NCI-H524 (cell line): ENCODE measurements at regions not wholly inside any gene's neighbourhood (a gene's known extent, or its start where the extent isn't known, plus 50 kb on each side); places are given as distances from the start of the nearest gene placed in this dataset.
A peak's percentile ranks its signal among the peaks of the same experiment; 100 is the strongest.
"Not testable (repeated sequence)": the region's sequence is repeated elsewhere in the genome, so short reads cannot be mapped to it uniquely, and the experiment has no call there.

Experiments used
- DNase-seq, 2 experiments: peaks; one replicate each; lab custom pipeline; 2025; lab: John Stamatoyannopoulos, UW

DNA sequence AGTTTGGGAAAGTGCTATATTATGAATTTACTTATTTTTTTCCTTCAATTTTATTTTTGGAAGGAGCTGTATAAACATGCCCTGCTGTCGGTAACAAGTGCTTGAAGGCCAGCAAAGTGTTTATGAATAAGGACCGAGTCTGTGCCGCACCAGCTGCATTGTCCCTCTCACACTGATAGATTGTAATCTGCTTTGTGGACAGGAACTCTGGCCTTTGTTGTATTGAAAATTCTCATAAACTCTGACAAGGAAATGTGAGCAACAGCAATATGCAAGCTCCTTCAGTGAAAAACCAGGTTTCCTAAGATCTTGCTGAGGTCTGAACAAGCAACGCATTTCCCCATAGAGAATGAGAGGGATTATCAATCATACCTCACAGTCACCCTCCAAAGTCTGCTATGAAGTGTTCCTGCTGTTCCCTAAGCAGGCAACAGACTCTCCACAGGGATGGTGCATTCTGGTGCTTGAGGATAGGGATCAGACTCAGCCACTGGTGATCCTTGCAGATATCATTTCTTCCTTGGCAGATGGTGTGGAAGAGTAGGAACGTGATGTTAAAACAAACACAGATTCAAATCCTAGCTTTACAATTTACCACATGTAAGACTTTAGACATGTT, 109.6 kb downstream of the KCNJ2 start:
- peak; percentile 84 to 96 for DNase-seq

- no peak for DNase-seq
Observed at GRCh38 chr17:70286391-70286790, 117.1 kb downstream of the KCNJ2 start.

DNA sequence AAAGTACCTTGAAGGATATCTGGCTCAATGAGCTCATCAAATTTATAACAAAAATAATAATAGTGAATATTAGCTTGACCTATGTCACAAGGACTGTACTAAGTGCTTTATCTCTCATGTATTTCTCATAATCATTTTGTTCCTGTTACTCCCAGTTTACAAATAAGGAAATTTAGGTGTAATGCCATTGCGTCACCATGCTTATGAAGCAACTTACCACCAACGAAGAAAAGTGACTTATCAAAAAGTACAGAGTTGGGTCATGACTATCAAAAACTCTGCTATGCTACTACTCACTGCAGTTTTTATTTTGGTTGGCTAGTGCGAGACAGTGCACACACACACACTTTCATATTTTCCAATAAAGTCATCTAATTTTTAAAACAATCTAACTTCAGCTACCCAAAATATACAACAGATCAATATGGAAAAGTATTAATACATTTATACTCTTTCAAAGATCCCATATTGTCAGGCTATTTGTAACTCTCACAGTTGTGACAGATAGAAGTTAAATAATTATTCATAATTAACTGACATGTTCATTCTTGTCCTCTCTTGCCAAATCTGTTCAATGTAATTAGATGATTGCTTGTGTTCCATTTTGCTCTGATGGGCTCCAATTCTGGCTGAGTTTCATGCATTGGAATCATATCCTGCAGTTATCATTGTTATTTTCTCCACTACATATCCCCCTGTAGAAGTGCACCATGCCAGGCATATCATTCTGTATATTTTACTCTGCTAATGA, 119.4 kb downstream of the KCNJ2 start:
- no peak for DNase-seq

GRCh38 chr17:70290770-70291169, 121.4 kb downstream of the KCNJ2 start:
- no peak for DNase-seq

- DNase-seq, result no peak
Observed at GRCh38 chr17:70292366-70292765, 123.0 kb downstream of the KCNJ2 start.

- DNase-seq, result not testable (repeated sequence)
Observed at GRCh38 chr17:70293564-70294310, 124.4 kb downstream of the KCNJ2 start.

DNA sequence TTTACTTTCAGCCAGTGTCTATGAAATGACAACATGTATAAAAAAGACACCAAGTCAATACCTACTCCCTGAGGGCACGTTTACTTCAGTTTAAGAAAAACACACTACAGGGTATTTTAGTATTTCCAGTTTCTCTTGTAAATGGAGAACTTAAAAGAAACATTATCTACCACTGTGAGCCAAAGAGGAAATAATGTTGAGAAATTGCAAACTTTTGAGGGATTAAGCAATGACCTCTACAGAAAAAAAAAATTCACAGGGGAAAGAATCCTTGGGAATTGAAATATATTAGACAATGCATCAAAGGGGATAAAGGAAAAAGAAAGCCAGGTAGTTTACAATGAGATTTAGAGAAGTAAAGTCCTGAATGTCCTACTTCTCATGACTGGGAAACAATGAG, 126.0 kb downstream of the KCNJ2 start:
- DNase-seq, result no peak

- peak; percentile 17 to 78 for DNase-seq
Observed at GRCh38 chr17:70295731-70296130, 126.4 kb downstream of the KCNJ2 start.

- DNase-seq, result no peak
Observed at GRCh38 chr17:70296456-70296855, 127.1 kb downstream of the KCNJ2 start.

DNA sequence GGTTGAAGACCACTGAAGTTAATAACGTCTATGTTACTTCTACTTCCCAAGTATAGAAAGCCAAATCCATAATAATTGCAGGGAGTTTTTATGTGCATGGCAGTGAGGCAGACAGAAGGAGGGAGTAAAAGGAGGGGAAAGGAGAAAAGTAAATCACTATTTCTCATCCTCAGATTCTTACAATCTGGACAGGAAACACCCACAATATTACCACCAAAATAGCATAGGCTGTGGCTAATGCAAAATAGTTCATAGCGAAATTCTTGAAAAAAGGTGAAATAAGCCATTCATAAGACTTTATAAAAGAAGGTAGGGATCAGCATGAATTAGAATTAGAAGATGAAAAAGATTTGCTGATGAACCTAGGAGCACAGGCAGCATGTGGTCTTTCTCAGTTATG, 128.1 kb downstream of the KCNJ2 start:
- no peak for DNase-seq

- DNase-seq, result no peak
Observed at GRCh38 chr17:70298929-70299531, 129.7 kb downstream of the KCNJ2 start.

DNA sequence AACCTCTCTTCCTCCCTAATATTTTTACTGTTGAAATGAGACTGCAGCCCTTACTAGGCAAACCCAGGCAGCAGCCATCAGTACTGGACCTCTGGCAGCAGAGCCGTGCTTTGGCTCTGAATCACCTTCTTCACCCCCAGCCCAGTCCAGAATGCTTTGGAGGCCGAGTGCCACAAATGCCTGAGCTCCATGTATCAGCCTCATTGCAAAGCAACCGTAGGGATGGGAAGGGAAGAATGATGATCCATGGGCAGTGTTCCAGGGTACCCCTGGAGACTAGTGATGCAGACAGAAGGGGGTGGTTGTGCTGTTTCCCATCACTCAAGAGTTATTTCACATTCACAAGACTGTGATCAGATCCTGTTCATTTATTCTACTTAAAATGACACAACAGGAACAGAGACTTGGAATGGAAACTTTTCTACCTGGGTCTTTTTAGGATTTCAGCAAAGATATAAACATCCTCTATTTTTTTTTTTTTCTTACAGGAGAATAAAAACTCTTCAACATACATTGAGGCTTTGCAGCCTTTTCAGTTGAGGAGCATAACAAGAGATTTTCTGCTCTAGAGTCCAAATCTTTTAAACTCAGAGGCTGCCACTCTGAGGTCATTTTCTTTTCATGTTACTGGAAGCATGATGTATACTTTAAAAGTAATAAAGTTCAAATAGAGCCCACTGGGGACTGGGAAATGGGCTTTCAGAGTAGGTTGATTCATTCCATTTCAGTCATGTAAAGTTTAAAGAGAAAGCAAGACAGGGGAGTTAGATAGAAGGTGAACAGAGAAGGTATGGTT, 138.3 kb downstream of the KCNJ2 start:
- DNase-seq, result no peak

DNA sequence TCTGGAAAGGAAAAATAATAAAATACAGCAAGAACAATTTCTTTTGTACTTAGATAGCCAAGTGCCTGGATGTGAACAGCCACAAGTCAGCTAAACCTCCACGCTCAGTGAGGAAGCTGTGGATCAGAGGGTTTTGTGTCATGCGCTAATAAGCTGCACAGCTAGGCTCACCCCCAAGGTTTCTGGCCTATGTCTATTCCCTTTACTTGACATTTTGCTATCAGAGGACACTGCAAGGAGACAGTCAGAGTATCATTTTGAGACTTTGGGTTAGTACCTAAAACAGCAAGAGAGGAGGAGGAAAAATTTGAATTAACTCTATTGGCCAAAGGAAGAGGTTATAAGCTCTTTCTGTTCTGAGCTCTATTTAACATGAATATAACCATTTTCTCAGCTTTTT, 139.3 kb downstream of the KCNJ2 start:
- DNase-seq, result no peak

DNA sequence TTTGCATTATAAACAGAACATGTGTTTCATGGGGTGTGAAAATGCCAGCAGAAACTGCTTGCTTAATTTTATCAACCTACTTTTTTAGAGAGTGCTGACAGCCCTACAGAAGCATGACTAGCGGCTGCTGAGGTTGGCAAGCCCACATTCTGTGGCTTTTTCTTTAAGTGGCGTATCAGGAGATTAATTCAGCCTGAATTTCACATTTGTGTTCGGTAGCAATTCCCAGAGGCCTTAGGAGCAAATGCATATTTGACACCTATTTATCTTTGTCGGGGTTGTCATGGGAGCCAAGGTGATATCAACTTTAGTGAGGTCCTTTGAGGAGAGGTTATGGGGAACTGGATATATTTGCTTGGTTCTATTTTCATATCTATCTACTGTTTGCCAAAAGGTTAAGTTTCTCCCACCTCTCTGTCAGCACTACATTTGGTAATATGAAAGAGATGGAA, 140.9 kb downstream of the KCNJ2 start:
- no peak for DNase-seq

GRCh38 chr17:70313086-70313852, 143.9 kb downstream of the KCNJ2 start:
- no peak for DNase-seq

DNA sequence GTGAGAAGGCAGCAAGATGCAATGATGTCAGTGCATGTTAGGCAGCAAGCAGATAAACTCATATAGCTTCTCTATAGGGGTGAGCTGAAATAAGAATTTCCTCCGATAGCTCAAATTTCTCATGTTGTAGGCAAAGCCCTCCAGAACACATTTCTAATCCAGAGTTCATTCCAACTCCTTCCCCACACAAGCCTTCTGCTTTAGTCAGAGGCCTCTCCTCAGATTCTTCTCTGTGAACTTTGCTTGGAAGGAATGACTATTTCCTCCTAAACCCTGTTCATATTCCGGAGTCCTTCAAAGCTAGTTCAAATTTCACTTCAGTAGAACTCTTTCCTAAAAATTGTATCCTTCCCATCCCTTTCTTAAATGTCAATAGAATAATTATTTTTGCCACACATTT, 144.8 kb downstream of the KCNJ2 start:
- DNase-seq, result no peak

- no peak for DNase-seq
Observed at GRCh38 chr17:70314506-70314905, 145.2 kb downstream of the KCNJ2 start.

- DNase-seq, result no peak
Observed at GRCh38 chr17:70317421-70317820, 148.1 kb downstream of the KCNJ2 start.

DNA sequence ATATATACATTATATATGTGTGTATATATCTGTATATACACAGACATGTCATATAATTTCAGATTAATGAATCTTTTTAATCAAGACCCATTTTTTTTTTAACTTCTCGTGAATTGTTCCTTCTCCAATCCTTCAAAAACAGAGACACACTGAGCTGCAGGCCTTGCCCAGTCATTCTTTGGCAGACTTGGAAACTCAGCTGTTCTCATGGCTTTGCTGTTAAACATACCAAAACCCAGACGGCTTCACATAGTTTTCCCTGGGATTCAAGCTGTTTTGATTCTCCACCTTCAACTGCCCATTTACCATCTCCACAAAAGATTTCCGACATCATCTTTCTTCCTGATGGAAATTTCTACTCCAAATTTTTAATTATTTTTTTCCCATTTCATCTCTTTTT, 148.7 kb downstream of the KCNJ2 start:
- DNase-seq, result no peak

DNA sequence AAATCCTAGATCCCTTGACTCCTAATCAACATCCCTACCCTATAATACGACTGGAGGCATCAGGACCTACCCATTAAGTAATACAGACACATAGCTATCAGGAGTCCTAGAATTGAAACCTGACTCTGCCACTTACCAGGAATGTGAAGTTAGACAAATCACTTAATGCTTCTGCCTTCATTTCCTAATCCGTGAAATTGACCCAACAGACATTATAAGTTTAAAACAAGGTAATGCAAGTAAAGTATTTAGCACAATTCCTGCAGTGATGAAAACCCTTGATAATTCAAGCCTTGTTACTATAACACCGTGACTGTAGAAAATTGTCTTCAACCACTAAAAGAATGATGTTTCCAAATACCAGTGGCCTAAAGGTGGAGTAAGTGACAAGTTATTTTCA, 150.2 kb downstream of the KCNJ2 start:
- peak in 1 of 2 experiments; percentile 48 for DNase-seq
